Brain microvascular endothelial cell (primary cell): ENCODE measurements at regions not wholly inside any gene's neighbourhood (a gene's known extent, or its start where the extent isn't known, plus 50 kb on each side); places are given as distances from the start of the nearest gene placed in this dataset.

Experiments used
- DNase-seq: peaks from one replicate; pipeline ENCODE4 v3.0.0-alpha.2; 2020
- H3K27ac ChIP-seq: fragments of 250-450 bp; sonication (Bioruptor Pico); 2 replicates; pipeline ENCODE4 v1.5.1; 2020; ENCODE audit warnings: mild to moderate bottlenecking, moderate library complexity
- H3K27me3 ChIP-seq: fragments of 250-450 bp; sonication (Bioruptor Pico); replicated peaks from 2 replicates; pipeline ENCODE4 v1.5.1; 2020; ENCODE audit warnings: mild to moderate bottlenecking
- H3K36me3 ChIP-seq: fragments of 250-450 bp; sonication (Bioruptor Pico); replicated peaks from 2 replicates; pipeline ENCODE4 v1.5.1; 2020; ENCODE audit warnings: mild to moderate bottlenecking
- H3K4me3 ChIP-seq: 2 replicates; pipeline ENCODE4 v1.5.1; 2011; ENCODE audit warnings: low read depth, mild to moderate bottlenecking, control low read depth, low read length, moderate library complexity
- CTCF ChIP-seq: IDR thresholded peaks from 2 replicates; pipeline ENCODE4 v1.5.1; 2011; ENCODE audit warnings: low read depth, mild to moderate bottlenecking, moderate library complexity, low read length, control low read depth, inconsistent platforms; ENCODE audit errors: missing control alignments
- in situ Hi-C: cut with HindIII; loops from 2 replicates; pipeline ENCODE4 v1.10.0; 2017; ENCODE audit warnings: low sequenced_read_pairs, low pct_ligation_motif_present

GRCh38 chr5:58057324-58057723 lies 402.6 kb downstream of the PLK2 start:
- in situ Hi-C loops, result no loop called here
- no peaks in the 10 kb centered on the region for H3K36me3 ChIP-seq
- TF ChIP-seq CTCF, result no peak
- no peak for DNase-seq
- no peaks in the 10 kb centered on the region for H3K27me3 ChIP-seq
- H3K27ac ChIP-seq, result no peak overlapping the region
- no peak overlapping the region for H3K4me3 ChIP-seq

DNA sequence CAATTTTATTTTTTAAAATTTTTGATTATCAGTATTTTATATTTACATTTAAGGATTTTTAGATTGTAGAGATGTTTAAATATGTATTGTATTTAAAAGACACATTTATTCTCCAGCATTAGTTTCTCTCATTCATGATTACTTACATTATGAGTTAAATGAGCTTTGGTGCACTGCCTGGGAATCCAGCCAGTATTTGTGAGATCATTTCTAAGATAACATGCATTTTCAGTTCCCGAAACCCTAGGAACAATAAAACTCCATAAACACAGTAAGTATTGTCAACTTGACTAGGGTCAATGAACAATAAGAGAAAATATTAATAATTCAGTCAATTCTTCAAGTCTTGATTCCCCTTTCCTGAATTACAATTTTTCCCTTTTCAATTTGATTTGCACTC lies 403.3 kb downstream of the PLK2 start:
- Histone ChIP-seq H3K27me3 (no peaks in the 10 kb centered on the region), H3K27ac (no peak overlapping the region), H3K4me3 (no peak overlapping the region), H3K36me3 (no peaks in the 10 kb centered on the region)
- in situ Hi-C loops, result no loop called here
- TF ChIP-seq CTCF, result no peak
- DNase-seq, result peak; percentile 48

GRCh38 chr5:58054018-58054417 lies 405.9 kb downstream of the PLK2 start:
- no peaks in the 10 kb centered on the region for H3K36me3 ChIP-seq
- no peak overlapping the region for H3K4me3 ChIP-seq
- no peak for DNase-seq
- H3K27me3 ChIP-seq, result no peaks in the 10 kb centered on the region
- in situ Hi-C loops, result no loop called here
- TF ChIP-seq CTCF, result no peak
- no peak overlapping the region for H3K27ac ChIP-seq

GRCh38 chr5:58048954-58049353 lies 410.9 kb downstream of the PLK2 start:
- in situ Hi-C loops, result no loop called here
- Histone ChIP-seq H3K4me3 (no peak overlapping the region), H3K27me3 (no peaks in the 10 kb centered on the region), H3K27ac (no peak overlapping the region), H3K36me3 (no peaks in the 10 kb centered on the region)
- no peak for DNase-seq
- TF ChIP-seq CTCF, result no peak

DNA sequence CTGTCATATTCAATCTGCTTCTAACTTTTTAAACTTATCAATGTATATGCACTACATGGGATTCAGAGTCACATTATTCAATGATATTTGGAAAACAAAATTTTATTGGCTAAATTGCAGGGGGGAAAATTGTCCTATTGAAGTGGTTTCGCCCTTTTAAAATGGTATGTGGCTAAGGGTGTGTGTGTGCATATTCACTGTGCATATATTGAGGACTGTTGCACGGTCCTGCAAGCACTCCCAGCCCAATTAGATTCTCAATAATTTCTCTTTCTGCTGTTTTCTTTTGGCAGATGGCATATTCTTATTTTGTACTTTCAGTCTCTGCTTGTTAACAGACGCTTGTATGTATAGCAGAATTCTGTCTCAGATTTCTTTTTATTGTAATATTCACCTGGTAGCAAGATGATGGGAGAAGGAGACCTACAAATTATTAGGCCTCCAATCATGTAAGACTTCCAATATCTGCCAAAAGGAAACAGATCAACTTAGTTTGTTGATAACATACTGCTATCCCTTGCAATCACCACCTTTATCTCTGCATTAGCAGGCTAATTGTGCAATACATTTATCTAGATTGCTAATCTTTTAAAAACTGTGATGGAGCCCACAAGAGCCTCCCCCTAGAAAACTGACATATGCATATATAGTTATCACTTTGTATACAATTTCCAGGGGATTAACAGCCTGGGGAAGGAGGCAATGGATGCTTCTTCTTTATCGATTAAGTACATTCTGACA lies 411.5 kb downstream of the PLK2 start:
- DNase-seq, result no peak
- in situ Hi-C loops, result no loop called here
- H3K4me3 ChIP-seq, result no peak overlapping the region
- no peak overlapping the region for H3K27ac ChIP-seq
- no peak for TF ChIP-seq CTCF
- no peaks in the 10 kb centered on the region for H3K36me3 ChIP-seq
- H3K27me3 ChIP-seq, result no peaks in the 10 kb centered on the region

GRCh38 chr5:58046371-58046770 lies 413.5 kb downstream of the PLK2 start:
- in situ Hi-C loops, result no loop called here
- H3K36me3 ChIP-seq, result no peaks in the 10 kb centered on the region
- no peak overlapping the region for H3K4me3 ChIP-seq
- H3K27ac ChIP-seq, result no peak overlapping the region
- H3K27me3 ChIP-seq, result no peaks in the 10 kb centered on the region
- no peak for TF ChIP-seq CTCF
- no peak for DNase-seq
